ENCODE measurements at regions not wholly inside any gene's neighbourhood (a gene's known extent, or its start where the extent isn't known, plus 50 kb on each side); places are given as distances from the start of the nearest gene placed in this dataset.

DNA sequence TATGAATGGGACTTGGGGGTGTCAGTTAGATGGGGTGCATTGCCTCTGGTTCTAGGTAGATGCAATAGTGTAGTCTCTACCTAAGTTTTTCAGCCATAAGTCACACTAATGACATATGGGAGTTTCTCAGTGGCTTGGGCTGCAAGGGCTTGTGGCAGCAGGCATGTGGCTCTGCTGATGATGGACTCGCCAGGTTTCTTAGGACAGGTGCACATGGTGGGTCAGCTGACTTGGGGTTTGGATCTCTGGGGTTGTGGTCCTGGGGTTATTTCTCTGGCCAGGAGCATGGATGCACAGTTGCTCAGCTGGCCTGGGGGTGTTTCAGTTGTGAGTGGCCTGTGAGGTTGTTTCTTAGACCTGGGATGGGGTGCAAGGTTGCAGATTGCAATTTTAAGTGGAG, 120.0 kb upstream of the DCBLD2 start:
- Histone ChIP-seq H3K36me3 (ENCODE audit: insufficient read depth, low read length) (no peaks in the 10 kb centered on the region), H3K27ac (ENCODE audit: low read depth, low read length) (no peak overlapping the region), H3K4me3 (ENCODE audit: low read length) (no peak overlapping the region), H3K9ac (ENCODE audit: low read depth, low read length) (no peak overlapping the region), H3K27me3 (ENCODE audit: insufficient read depth, low read length) (no peaks in the 10 kb centered on the region), H3K9me3 (ENCODE audit: insufficient read depth, low read depth, low read length) (no peaks in the 10 kb centered on the region), H3K4me1 (ENCODE audit: insufficient read depth, low read length) (no peaks in the 10 kb centered on the region)
- 98% methylated on average over 1 of the region's 1 CpG for WGBS

- H3K36me3 ChIP-seq (ENCODE audit: insufficient read depth, low read length) = no peaks in the 10 kb centered on the region
- 89% methylated on average over 1 of the region's 1 CpG for WGBS
Measured at GRCh38 chr3:99016452-99016851, 115.0 kb upstream of the DCBLD2 start.

DNA sequence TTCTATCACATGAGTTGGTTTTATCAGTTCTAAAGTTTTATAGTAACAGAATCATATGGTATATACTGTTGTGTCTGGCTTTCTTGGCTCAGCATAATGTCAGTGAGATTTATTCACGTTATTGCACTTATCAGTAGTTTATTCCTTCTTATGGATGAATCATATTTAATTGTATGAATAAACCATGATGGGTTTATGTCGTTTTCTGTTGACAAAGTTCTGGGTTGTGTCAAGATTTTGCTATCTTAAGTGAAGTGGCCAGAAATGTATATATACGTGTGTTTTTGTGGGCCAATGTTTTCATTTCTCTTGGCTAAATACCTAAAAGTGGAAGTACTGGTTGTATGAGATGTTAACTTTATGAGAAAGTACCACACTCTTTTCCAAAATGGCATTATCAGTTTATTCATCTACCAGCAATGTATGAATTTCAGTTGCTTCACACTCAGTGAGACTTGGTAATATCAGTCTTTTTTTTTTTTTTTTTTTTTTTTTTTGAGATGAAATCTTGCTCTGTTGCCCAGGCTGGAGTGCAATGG, 112.4 kb upstream of the DCBLD2 start:
- Histone ChIP-seq H3K36me3 (ENCODE audit: insufficient read depth, low read length) (no peaks in the 10 kb centered on the region), H3K4me1 (ENCODE audit: insufficient read depth, low read length) (no peaks in the 10 kb centered on the region)
- WGBS = 81% methylated on average over 3 of the region's 3 CpGs

More at GRCh38 chr3:99016452-99016851, 115.0 kb upstream of the DCBLD2 start:
- Histone ChIP-seq H3K9me3 (ENCODE audit: insufficient read depth, low read depth, low read length) (no peaks in the 10 kb centered on the region), H3K9ac (ENCODE audit: low read depth, low read length) (no peak overlapping the region), H3K4me3 (ENCODE audit: low read length) (no peak overlapping the region), H3K4me1 (ENCODE audit: insufficient read depth, low read length) (no peaks in the 10 kb centered on the region), H3K27me3 (ENCODE audit: insufficient read depth, low read length) (no peaks in the 10 kb centered on the region), H3K27ac (ENCODE audit: low read depth, low read length) (no peak overlapping the region)

DNA sequence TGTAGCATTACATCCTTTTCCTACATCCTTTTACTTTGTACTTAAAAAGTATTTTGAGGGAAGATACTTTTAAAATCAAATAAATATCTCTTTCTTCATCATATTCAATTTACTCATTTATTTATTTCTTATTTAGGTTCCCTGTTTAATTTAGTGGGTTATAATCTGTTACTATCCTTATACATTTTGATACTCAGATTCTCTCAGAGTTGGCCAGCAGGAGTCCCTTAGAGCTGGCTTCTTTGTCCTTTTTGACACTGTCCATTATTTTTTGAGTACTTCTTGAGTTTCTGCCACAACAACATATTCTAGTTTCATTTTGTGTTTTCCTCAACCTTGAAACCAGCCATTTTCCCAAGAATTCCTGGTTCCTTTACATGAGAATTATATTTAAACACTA, 111.6 kb upstream of the DCBLD2 start:
- no peaks in the 10 kb centered on the region for H3K27me3 ChIP-seq (ENCODE audit: insufficient read depth, low read length)
- H3K9me3 ChIP-seq (ENCODE audit: insufficient read depth, low read depth, low read length) = no peaks in the 10 kb centered on the region
- H3K4me1 ChIP-seq (ENCODE audit: insufficient read depth, low read length) = no peaks in the 10 kb centered on the region
- no peak overlapping the region for H3K27ac ChIP-seq (ENCODE audit: low read depth, low read length)
- no peak overlapping the region for H3K9ac ChIP-seq (ENCODE audit: low read depth, low read length)
- no peaks in the 10 kb centered on the region for H3K36me3 ChIP-seq (ENCODE audit: insufficient read depth, low read length)
- no peak overlapping the region for H3K4me3 ChIP-seq (ENCODE audit: low read length)

More for the DNA sequence above, 112.4 kb upstream of the DCBLD2 start:
- Histone ChIP-seq H3K9ac (ENCODE audit: low read depth, low read length) (no peak overlapping the region), H3K4me3 (ENCODE audit: low read length) (no peak overlapping the region), H3K27ac (ENCODE audit: low read depth, low read length) (no peak overlapping the region), H3K27me3 (ENCODE audit: insufficient read depth, low read length) (no peaks in the 10 kb centered on the region), H3K9me3 (ENCODE audit: insufficient read depth, low read depth, low read length) (no peaks in the 10 kb centered on the region)

DNA sequence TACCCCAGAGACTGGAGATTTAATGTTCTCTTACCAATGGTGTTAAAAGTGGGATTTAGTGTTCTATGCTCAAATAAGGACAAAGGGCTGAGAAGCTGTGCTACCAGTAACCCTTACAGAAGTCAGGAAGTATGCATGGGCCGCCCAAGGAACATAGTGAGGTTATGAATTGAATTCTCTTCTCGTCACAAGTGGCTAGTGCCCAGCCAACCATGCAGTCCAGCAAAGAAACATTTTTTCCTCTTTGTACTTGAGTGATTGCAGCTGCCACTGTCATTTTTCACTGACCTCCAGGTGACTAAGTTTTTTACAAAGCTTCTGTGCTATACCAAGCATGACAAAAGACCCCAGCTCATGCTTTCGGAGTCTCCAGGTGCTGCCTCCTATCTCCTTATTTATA, 110.6 kb upstream of the DCBLD2 start:
- H3K4me1 ChIP-seq (ENCODE audit: insufficient read depth, low read length) = no peaks in the 10 kb centered on the region
- no peak overlapping the region for H3K4me3 ChIP-seq (ENCODE audit: low read length)
- no peaks in the 10 kb centered on the region for H3K9me3 ChIP-seq (ENCODE audit: insufficient read depth, low read depth, low read length)
- no peaks in the 10 kb centered on the region for H3K36me3 ChIP-seq (ENCODE audit: insufficient read depth, low read length)
- WGBS = 93% methylated on average over 3 of the region's 3 CpGs
- H3K9ac ChIP-seq (ENCODE audit: low read depth, low read length) = no peak overlapping the region
- no peak overlapping the region for H3K27ac ChIP-seq (ENCODE audit: low read depth, low read length)
- no peaks in the 10 kb centered on the region for H3K27me3 ChIP-seq (ENCODE audit: insufficient read depth, low read length)

- Histone ChIP-seq H3K4me1 (ENCODE audit: insufficient read depth, low read length) (no peaks in the 10 kb centered on the region), H3K36me3 (ENCODE audit: insufficient read depth, low read length) (no peaks in the 10 kb centered on the region), H3K27ac (ENCODE audit: low read depth, low read length) (no peak overlapping the region), H3K4me3 (ENCODE audit: low read length) (no peak overlapping the region), H3K9ac (ENCODE audit: low read depth, low read length) (no peak overlapping the region), H3K9me3 (ENCODE audit: insufficient read depth, low read depth, low read length) (no peaks in the 10 kb centered on the region), H3K27me3 (ENCODE audit: insufficient read depth, low read length) (no peaks in the 10 kb centered on the region)
Measured at GRCh38 chr3:99009851-99010250, 108.4 kb upstream of the DCBLD2 start.

GRCh38 chr3:99006686-99007085, 105.2 kb upstream of the DCBLD2 start:
- Histone ChIP-seq H3K4me1 (ENCODE audit: insufficient read depth, low read length) (no peaks in the 10 kb centered on the region), H3K36me3 (ENCODE audit: insufficient read depth, low read length) (no peaks in the 10 kb centered on the region), H3K9me3 (ENCODE audit: insufficient read depth, low read depth, low read length) (no peaks in the 10 kb centered on the region), H3K27me3 (ENCODE audit: insufficient read depth, low read length) (no peaks in the 10 kb centered on the region), H3K9ac (ENCODE audit: low read depth, low read length) (no peak overlapping the region), H3K4me3 (ENCODE audit: low read length) (no peak overlapping the region), H3K27ac (ENCODE audit: low read depth, low read length) (no peak overlapping the region)

GRCh38 chr3:98999675-99000074, 98.2 kb upstream of the DCBLD2 start:
- Histone ChIP-seq H3K4me1 (ENCODE audit: insufficient read depth, low read length) (no peaks in the 10 kb centered on the region; the same call in 1 of the 2 replicates), H3K27ac (ENCODE audit: low read depth, low read length) (no peak overlapping the region), H3K27me3 (ENCODE audit: insufficient read depth, low read length) (no peaks in the 10 kb centered on the region), H3K4me3 (ENCODE audit: low read length) (no peak overlapping the region), H3K36me3 (ENCODE audit: insufficient read depth, low read length) (no peaks in the 10 kb centered on the region), H3K9ac (ENCODE audit: low read depth, low read length) (no peak overlapping the region), H3K9me3 (ENCODE audit: insufficient read depth, low read depth, low read length) (no peaks in the 10 kb centered on the region)

- H3K4me3 ChIP-seq (ENCODE audit: low read length) = no peak overlapping the region
- H3K27me3 ChIP-seq (ENCODE audit: insufficient read depth, low read length) = no peaks in the 10 kb centered on the region
- H3K4me1 ChIP-seq (ENCODE audit: insufficient read depth, low read length) = no peaks in the 10 kb centered on the region; the same call in 1 of the 2 replicates
- no peaks in the 10 kb centered on the region for H3K36me3 ChIP-seq (ENCODE audit: insufficient read depth, low read length)
- H3K27ac ChIP-seq (ENCODE audit: low read depth, low read length) = no peak overlapping the region
- no peak overlapping the region for H3K9ac ChIP-seq (ENCODE audit: low read depth, low read length)
- H3K9me3 ChIP-seq (ENCODE audit: insufficient read depth, low read depth, low read length) = no peaks in the 10 kb centered on the region
Measured at GRCh38 chr3:98994128-98994762, 92.8 kb upstream of the DCBLD2 start.

- Histone ChIP-seq H3K27ac (ENCODE audit: low read depth, low read length) (no peak overlapping the region), H3K9me3 (ENCODE audit: insufficient read depth, low read depth, low read length) (no peaks in the 10 kb centered on the region), H3K27me3 (ENCODE audit: insufficient read depth, low read length) (no peaks in the 10 kb centered on the region)
Measured at GRCh38 chr3:98991393-98991792, 89.9 kb upstream of the DCBLD2 start.

GRCh38 chr3:98990657-98991056, 89.2 kb upstream of the DCBLD2 start:
- H3K4me1 ChIP-seq (ENCODE audit: insufficient read depth, low read length) = peaks cover 8% of the 10 kb centered on the region
- H3K36me3 ChIP-seq (ENCODE audit: insufficient read depth, low read length) = no peaks in the 10 kb centered on the region
- WGBS = 82% methylated on average over 2 of the region's 2 CpGs
- H3K27me3 ChIP-seq (ENCODE audit: insufficient read depth, low read length) = no peaks in the 10 kb centered on the region
- no peak overlapping the region for H3K27ac ChIP-seq (ENCODE audit: low read depth, low read length)
- H3K4me3 ChIP-seq (ENCODE audit: low read length) = no peak overlapping the region
- H3K9me3 ChIP-seq (ENCODE audit: insufficient read depth, low read depth, low read length) = no peaks in the 10 kb centered on the region
- H3K9ac ChIP-seq (ENCODE audit: low read depth, low read length) = no peak overlapping the region

More at GRCh38 chr3:98991393-98991792, 89.9 kb upstream of the DCBLD2 start:
- H3K4me3 ChIP-seq (ENCODE audit: low read length) = no peak overlapping the region
- H3K36me3 ChIP-seq (ENCODE audit: insufficient read depth, low read length) = no peaks in the 10 kb centered on the region
- no peak overlapping the region for H3K9ac ChIP-seq (ENCODE audit: low read depth, low read length)
- peaks cover 1% of the 10 kb centered on the region; the same call in 1 of the 2 replicates for H3K4me1 ChIP-seq (ENCODE audit: insufficient read depth, low read length)

DNA sequence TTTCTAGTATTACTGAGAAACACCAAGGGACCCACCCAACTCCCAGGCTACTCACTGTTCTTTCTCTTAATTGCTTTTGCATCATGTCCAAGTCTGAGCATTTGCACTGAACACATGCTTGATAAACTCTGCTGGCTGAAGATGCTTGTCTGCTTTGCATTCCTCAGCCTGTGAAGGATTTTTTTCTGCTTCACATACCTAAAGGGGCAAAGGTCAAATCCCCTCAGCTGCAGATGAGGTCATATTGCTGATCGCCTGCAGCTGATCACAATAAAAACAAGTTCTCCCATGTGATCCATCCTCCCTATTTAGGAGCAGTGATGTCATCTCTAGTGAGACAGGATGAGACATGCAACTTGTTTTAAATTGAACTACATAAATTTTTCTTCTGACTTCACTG, 84.6 kb upstream of the DCBLD2 start:
- Histone ChIP-seq H3K27ac (ENCODE audit: low read depth, low read length) (no peak overlapping the region), H3K9ac (ENCODE audit: low read depth, low read length) (no peak overlapping the region), H3K27me3 (ENCODE audit: insufficient read depth, low read length) (no peaks in the 10 kb centered on the region), H3K4me1 (ENCODE audit: insufficient read depth, low read length) (peaks cover 26% of the 10 kb centered on the region), H3K4me3 (ENCODE audit: low read length) (no peak overlapping the region), H3K9me3 (ENCODE audit: insufficient read depth, low read depth, low read length) (no peaks in the 10 kb centered on the region), H3K36me3 (ENCODE audit: insufficient read depth, low read length) (no peaks in the 10 kb centered on the region)
- 53% methylated on average over 1 of the region's 1 CpG for WGBS

Measured in HUES64 (cell line).